ENCODE measurements at regions not wholly inside any gene's neighbourhood (a gene's known extent, or its start where the extent isn't known, plus 50 kb on each side); places are given as distances from the start of the nearest gene placed in this dataset.

GRCh38 chr14:65813760-65814384, 401.3 kb downstream of the FUT8 start:
- no peak overlapping the region for H2BK5ac ChIP-seq (ENCODE audit: low read depth, low read length, poor library complexity, severe bottlenecking)
- no peaks in the 10 kb centered on the region for H3K4me1 ChIP-seq (ENCODE audit: control insufficient read depth, insufficient read depth, low read length)
- no peak overlapping the region for H4K91ac ChIP-seq (ENCODE audit: insufficient read depth, low read depth, low read length)
- no peak overlapping the region for H3K27ac ChIP-seq (ENCODE audit: insufficient read depth, low read length)
- H3K9me3 ChIP-seq (ENCODE audit: control insufficient read depth, insufficient read depth, low read length) = no peaks in the 10 kb centered on the region; the same call in 1 of the 2 replicates
- H2BK20ac ChIP-seq (ENCODE audit: low read depth, low read length) = no peak overlapping the region
- no peak for DNase-seq
- H3K36me3 ChIP-seq (ENCODE audit: control insufficient read depth, insufficient read depth, low read length) = no peaks in the 10 kb centered on the region
- no peak overlapping the region for H3K4ac ChIP-seq (ENCODE audit: low read depth, low read length)
- no CpG with 5 or more reads among the region's 3 CpGs for WGBS, 2 experiments (ENCODE audit: extremely low coverage in 2 of 2, insufficient read length in 1 of 2)
- no peak overlapping the region for H2AK5ac ChIP-seq (ENCODE audit: low read depth, low read length)
- H3K23ac ChIP-seq (ENCODE audit: low read depth, low read length) = no peak overlapping the region
- intact Hi-C loops (cut with micrococcal nuclease) (no loop called here), in situ Hi-C loops (cut with MboI; ENCODE audit: low sequenced_read_pairs) (no loop called here), dilution Hi-C loops (cut with HindIII; ENCODE audit: low sequenced_read_pairs, unreplicated experiment) (no loop called here)
- no peak overlapping the region for H3K4me2 ChIP-seq (ENCODE audit: low read depth, low read length)
- TF ChIP-seq MXI1 (IDR thresholded peaks at IDR 0.05; ENCODE audit: borderline replicate concordance, low read depth, low read length) = no peak
- no peak for TF ChIP-seq MAFK (IDR thresholded peaks at IDR 0.05; ENCODE audit: low read depth, low read length)
- TF ChIP-seq FOS (IDR thresholded peaks at IDR 0.05; ENCODE audit: low read depth, low read length) = no peak
- no peak for TF ChIP-seq RAD21 (IDR thresholded peaks at IDR 0.05; ENCODE audit: low read length)
- no peak for TF ChIP-seq BHLHE40 (IDR thresholded peaks at IDR 0.05; ENCODE audit: low read depth, low read length)
- TF ChIP-seq, protein P1, sequence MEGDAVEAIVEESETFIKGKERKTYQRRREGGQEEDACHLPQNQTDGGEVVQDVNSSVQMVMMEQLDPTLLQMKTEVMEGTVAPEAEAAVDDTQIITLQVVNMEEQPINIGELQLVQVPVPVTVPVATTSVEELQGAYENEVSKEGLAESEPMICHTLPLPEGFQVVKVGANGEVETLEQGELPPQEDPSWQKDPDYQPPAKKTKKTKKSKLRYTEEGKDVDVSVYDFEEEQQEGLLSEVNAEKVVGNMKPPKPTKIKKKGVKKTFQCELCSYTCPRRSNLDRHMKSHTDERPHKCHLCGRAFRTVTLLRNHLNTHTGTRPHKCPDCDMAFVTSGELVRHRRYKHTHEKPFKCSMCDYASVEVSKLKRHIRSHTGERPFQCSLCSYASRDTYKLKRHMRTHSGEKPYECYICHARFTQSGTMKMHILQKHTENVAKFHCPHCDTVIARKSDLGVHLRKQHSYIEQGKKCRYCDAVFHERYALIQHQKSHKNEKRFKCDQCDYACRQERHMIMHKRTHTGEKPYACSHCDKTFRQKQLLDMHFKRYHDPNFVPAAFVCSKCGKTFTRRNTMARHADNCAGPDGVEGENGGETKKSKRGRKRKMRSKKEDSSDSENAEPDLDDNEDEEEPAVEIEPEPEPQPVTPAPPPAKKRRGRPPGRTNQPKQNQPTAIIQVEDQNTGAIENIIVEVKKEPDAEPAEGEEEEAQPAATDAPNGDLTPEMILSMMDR (conservative IDR thresholded peaks at IDR 0.05; ENCODE audit: low read depth, low read length) = no peak
- TF ChIP-seq MAZ (IDR thresholded peaks at IDR 0.05; ENCODE audit: borderline replicate concordance, low read depth, low read length) = no peak
- no peak for TF ChIP-seq POLR2A (IDR thresholded peaks at IDR 0.05; ENCODE audit: low read depth, low read length)
- no peak for TF ChIP-seq SMC3 (IDR thresholded peaks at IDR 0.05; ENCODE audit: low read depth, low read length)
- TF ChIP-seq ELK1 (IDR thresholded peaks at IDR 0.05; ENCODE audit: borderline replicate concordance, low read depth, low read length) = no peak
- TF ChIP-seq CEBPB (IDR thresholded peaks at IDR 0.05; ENCODE audit: low read depth, low read length) = no peak
- TF ChIP-seq NFE2L2 (IDR thresholded peaks at IDR 0.05; ENCODE audit: low read depth, low read length) = no peak
- TF ChIP-seq USF2 (IDR thresholded peaks at IDR 0.05; ENCODE audit: low read depth, low read length) = no peak
- TF ChIP-seq RFX5 (IDR thresholded peaks at IDR 0.05; ENCODE audit: low read depth, low read length) = no peak
- no peak for TF ChIP-seq RCOR1 (IDR thresholded peaks at IDR 0.05; ENCODE audit: insufficient replicate concordance, low read length)
- TF ChIP-seq CHD1 (IDR thresholded peaks at IDR 0.05; ENCODE audit: low read depth, low read length) = no peak
- H3K14ac ChIP-seq (replicated peaks; ENCODE audit: low read depth, low read length) = no peak overlapping the region
- POLR2A ChIA-PET (ENCODE audit: unreplicated experiment) = no interaction called here
- peaks cover 12% of the 10 kb centered on the region for H3K9me1 ChIP-seq (ENCODE audit: insufficient read depth, low read length)
- H2BK15ac ChIP-seq (ENCODE audit: low read depth, low read length) = no peak overlapping the region
- CTCF ChIA-PET = no interaction called here
- H3K56ac ChIP-seq (ENCODE audit: extremely low read depth, insufficient read depth, low read length) = no peak overlapping the region
- no peak overlapping the region for H2AK9ac ChIP-seq (replicated peaks; ENCODE audit: low read depth, low read length, poor library complexity)
- no peak overlapping the region for H3K4me3 ChIP-seq (ENCODE audit: insufficient read depth, low read depth, low read length)
- H4K20me1 ChIP-seq (ENCODE audit: insufficient read depth, low read length) = no peaks in the 10 kb centered on the region
- no TSS peak for BruUV-seq (replicated peaks)
- H3K9ac ChIP-seq (ENCODE audit: low read depth, low read length) = no peak overlapping the region
- no peak overlapping the region for H3K18ac ChIP-seq (ENCODE audit: low read depth, low read length)
- no peak overlapping the region for H4K5ac ChIP-seq (ENCODE audit: low read depth, low read length)
- no peak overlapping the region for H2AFZ ChIP-seq (replicated peaks; ENCODE audit: low read length, poor library complexity)
- no peak for ATAC-seq (ENCODE audit: low read depth)
- no peaks in the 10 kb centered on the region; the same call in 1 of the 2 replicates for H3K27me3 ChIP-seq (ENCODE audit: control insufficient read depth, insufficient read depth, low read length)
- H2BK120ac ChIP-seq (ENCODE audit: low read depth, low read length) = no peak overlapping the region
- no peaks in the 10 kb centered on the region for H3K79me1 ChIP-seq (ENCODE audit: low read depth in 1 of 2, low read length in 2 of 2)
- no peak overlapping the region for H4K8ac ChIP-seq (ENCODE audit: low read depth in 2 of 2, low read length in 2 of 2)
